Smooth muscle cell (in vitro differentiated cells): ENCODE measurements at regions not wholly inside any gene's neighbourhood (a gene's known extent, or its start where the extent isn't known, plus 50 kb on each side); places are given as distances from the start of the nearest gene placed in this dataset.

Source experiments
- DNase-seq: peaks from one replicate; lab custom pipeline; 2025; ENCODE audit not compliant: unreplicated experiment; lab: John Stamatoyannopoulos, UW
- H2AFZ ChIP-seq: fragments of 200-600 bp; sonication (generic); 2 replicates; pipeline ENCODE4 v1.6.0; 2016; ENCODE audit warnings: antibody characterized with exemption, low read depth, mild to moderate bottlenecking
- H3F3A ChIP-seq: fragments of 200-600 bp; sonication (generic); 2 replicates; pipeline ENCODE4 v1.6.0; 2017; ENCODE audit warnings: antibody characterized with exemption, low read depth
- H3K27ac ChIP-seq: fragments of 200-600 bp; sonication (generic); 2 replicates; pipeline ENCODE4 v1.5.1; 2016; ENCODE audit warnings: low read depth, mild to moderate bottlenecking
- H3K27me3 ChIP-seq: fragments of 200-600 bp; sonication (generic); 2 replicates; pipeline ENCODE4 v1.6.1; 2016; ENCODE audit warnings: low read depth, mild to moderate bottlenecking
- H3K36me3 ChIP-seq: fragments of 200-600 bp; sonication (generic); 2 replicates; pipeline ENCODE4 v1.5.1; 2016; ENCODE audit warnings: low read depth
- H3K4me1 ChIP-seq: fragments of 200-600 bp; sonication (generic); 2 replicates; pipeline ENCODE4 v1.5.1; 2016; ENCODE audit warnings: low read depth
- H3K4me2 ChIP-seq: fragments of 200-600 bp; sonication (generic); 2 replicates; pipeline ENCODE4 v1.6.0; 2016; ENCODE audit warnings: mild to moderate bottlenecking
- H3K4me3 ChIP-seq: fragments of 200-600 bp; sonication (generic); 2 replicates; pipeline ENCODE4 v1.5.1; 2016; ENCODE audit warnings: mild to moderate bottlenecking
- H3K79me2 ChIP-seq: fragments of 200-600 bp; sonication (generic); 2 replicates; pipeline ENCODE4 v1.6.0; 2016; ENCODE audit warnings: low read depth, mild to moderate bottlenecking
- H3K9ac ChIP-seq: fragments of 200-600 bp; sonication (generic); 2 replicates; pipeline ENCODE4 v1.6.0; 2016; ENCODE audit warnings: low read depth
- H3K9me3 ChIP-seq: fragments of 200-600 bp; sonication (generic); replicated peaks from 2 replicates; pipeline ENCODE4 v1.5.1; 2016; ENCODE audit warnings: low read depth
- H4K20me1 ChIP-seq: fragments of 200-600 bp; sonication (generic); 2 replicates; pipeline ENCODE4 v1.6.0; 2016; ENCODE audit warnings: low read depth
- WGBS: methylation state at CpG from one replicate; pipeline ENCODE4 v1.1.7; 2016; ENCODE audit warnings: low lambda C conversion rate; 5-methylcytosine and 5-hydroxymethylcytosine counted together
- TF ChIP-seq, protein P1 (sequence below): fragments of 200-600 bp; sonication (generic); IDR thresholded peaks from 2 replicates; pipeline ENCODE4 v1.5.1; 2017; ENCODE audit warnings: borderline replicate concordance, mild to moderate bottlenecking, antibody characterized with exemption; ENCODE audit not compliant: insufficient read depth, poor library complexity, severe bottlenecking

DNA sequence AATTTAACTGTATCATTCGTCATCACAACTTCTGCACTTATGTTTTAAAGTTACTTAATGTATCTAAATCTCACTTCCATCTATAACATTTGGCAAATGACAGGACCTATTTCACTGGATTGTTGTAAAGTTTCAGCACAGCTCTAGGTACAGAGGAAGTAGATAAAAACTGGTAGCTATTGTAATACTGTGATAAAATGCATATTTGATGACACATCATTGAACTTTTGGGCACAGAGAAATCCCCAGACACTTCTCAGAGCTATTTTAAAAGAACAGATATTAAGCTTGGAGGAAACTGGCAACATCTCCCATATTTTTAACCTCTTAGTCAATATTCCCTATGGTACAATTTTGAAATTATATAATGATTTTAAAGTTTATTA is 138.7 kb downstream of the RFPL4B start:
- Histone ChIP-seq H3K4me1 (no peaks in the 10 kb centered on the region), H3K4me3 (no peak overlapping the region), H3K9ac (no peak overlapping the region), H2AFZ (no peak overlapping the region), H3K9me3 (no peaks in the 10 kb centered on the region), H3K36me3 (no peaks in the 10 kb centered on the region), H3K27me3 (no peaks in the 10 kb centered on the region), H4K20me1 (no peaks in the 10 kb centered on the region), H3K79me2 (no peaks in the 10 kb centered on the region), H3K4me2 (no peak overlapping the region), H3F3A (no peaks in the 10 kb centered on the region), H3K27ac (no peak overlapping the region)
- TF ChIP-seq, protein P1, sequence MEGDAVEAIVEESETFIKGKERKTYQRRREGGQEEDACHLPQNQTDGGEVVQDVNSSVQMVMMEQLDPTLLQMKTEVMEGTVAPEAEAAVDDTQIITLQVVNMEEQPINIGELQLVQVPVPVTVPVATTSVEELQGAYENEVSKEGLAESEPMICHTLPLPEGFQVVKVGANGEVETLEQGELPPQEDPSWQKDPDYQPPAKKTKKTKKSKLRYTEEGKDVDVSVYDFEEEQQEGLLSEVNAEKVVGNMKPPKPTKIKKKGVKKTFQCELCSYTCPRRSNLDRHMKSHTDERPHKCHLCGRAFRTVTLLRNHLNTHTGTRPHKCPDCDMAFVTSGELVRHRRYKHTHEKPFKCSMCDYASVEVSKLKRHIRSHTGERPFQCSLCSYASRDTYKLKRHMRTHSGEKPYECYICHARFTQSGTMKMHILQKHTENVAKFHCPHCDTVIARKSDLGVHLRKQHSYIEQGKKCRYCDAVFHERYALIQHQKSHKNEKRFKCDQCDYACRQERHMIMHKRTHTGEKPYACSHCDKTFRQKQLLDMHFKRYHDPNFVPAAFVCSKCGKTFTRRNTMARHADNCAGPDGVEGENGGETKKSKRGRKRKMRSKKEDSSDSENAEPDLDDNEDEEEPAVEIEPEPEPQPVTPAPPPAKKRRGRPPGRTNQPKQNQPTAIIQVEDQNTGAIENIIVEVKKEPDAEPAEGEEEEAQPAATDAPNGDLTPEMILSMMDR = no peak
- 100% methylated on average over 1 of the region's 1 CpG for WGBS
- no peak for DNase-seq

DNA sequence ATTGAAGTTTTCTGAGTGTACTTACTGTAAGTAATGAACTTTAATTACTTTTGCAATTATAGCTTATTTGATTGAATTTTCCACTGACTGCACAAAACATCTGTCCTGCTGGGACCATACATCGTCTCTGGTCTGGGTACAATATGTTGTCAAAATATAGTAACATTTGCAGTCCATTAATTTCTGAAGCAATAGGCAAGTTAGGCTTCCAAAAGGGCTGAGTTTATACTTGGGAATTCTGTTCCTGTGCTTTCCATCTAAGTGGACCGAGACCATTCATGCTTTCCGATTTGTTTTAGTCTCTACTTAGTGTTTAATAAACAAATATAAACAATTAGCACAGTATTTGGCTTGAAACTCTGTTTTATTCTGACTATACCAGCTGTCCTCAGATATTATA is 139.3 kb downstream of the RFPL4B start:
- H3F3A ChIP-seq = no peaks in the 10 kb centered on the region
- no peaks in the 10 kb centered on the region for H4K20me1 ChIP-seq
- H3K27ac ChIP-seq = no peak overlapping the region
- no peak overlapping the region for H3K4me3 ChIP-seq
- H3K4me1 ChIP-seq = no peaks in the 10 kb centered on the region
- no peaks in the 10 kb centered on the region for H3K79me2 ChIP-seq
- H3K9ac ChIP-seq = no peak overlapping the region
- TF ChIP-seq, protein P1 = no peak
- no peak overlapping the region for H2AFZ ChIP-seq
- no peaks in the 10 kb centered on the region for H3K9me3 ChIP-seq
- WGBS = 96% methylated on average over 3 of the region's 3 CpGs
- no peak for DNase-seq
- no peaks in the 10 kb centered on the region for H3K27me3 ChIP-seq
- no peaks in the 10 kb centered on the region for H3K36me3 ChIP-seq
- H3K4me2 ChIP-seq = no peak overlapping the region

DNA sequence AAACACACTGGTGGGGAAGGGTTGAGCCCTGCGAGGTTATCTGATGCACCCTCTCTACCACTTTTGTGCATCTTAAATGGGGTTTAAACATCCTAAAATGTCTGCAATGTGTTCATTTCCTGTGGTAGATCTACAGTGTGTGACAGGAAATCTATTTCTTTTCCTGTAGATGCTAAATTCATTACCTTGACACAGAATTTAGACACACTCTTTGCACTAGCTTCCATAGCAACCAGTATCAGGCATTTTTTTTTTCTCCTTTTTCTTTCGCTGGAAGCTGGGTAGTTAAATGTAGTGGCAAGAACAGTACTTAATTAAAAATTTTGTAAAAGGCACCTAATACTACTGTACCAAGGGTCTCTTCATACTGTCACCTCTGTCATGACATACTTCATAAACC is 141.1 kb downstream of the RFPL4B start:
- H4K20me1 ChIP-seq = no peaks in the 10 kb centered on the region
- 90% methylated on average over 2 of the region's 2 CpGs for WGBS
- no peaks in the 10 kb centered on the region for H3K4me1 ChIP-seq
- TF ChIP-seq, protein P1 = no peak
- H3K27ac ChIP-seq = no peak overlapping the region
- DNase-seq = no peak
- H3K36me3 ChIP-seq = no peaks in the 10 kb centered on the region
- H3K27me3 ChIP-seq = no peaks in the 10 kb centered on the region
- H3K9me3 ChIP-seq = no peaks in the 10 kb centered on the region
- no peak overlapping the region for H2AFZ ChIP-seq
- H3K4me2 ChIP-seq = no peak overlapping the region
- H3K4me3 ChIP-seq = no peak overlapping the region
- no peaks in the 10 kb centered on the region for H3F3A ChIP-seq
- no peaks in the 10 kb centered on the region for H3K79me2 ChIP-seq
- no peak overlapping the region for H3K9ac ChIP-seq

DNA sequence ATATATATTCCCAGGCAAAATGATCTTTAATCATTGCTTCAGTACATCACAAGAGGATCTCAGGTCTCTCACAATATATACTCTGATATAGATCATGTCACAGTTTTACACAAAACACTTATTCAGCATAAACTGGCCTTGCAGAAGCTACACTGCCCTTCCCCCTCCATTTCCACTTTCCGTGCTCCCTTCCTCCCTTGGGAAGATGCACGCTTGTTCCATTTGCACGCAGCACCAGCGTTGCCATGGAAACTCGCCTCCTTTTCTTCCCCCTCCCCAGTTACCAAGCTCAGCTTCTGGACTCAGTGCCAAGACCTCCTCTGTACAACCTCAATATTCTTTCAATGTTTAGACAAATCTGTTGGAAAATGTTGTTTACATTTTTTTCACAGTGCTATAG is 154.6 kb downstream of the RFPL4B start:
- Histone ChIP-seq H3K9ac (no peak overlapping the region), H3K4me2 (no peak overlapping the region), H3K4me1 (peaks cover 49% of the 10 kb centered on the region), H2AFZ (peak overlapping the region; percentile 63), H3F3A (no peaks in the 10 kb centered on the region), H3K27me3 (no peaks in the 10 kb centered on the region), H4K20me1 (no peaks in the 10 kb centered on the region), H3K9me3 (no peaks in the 10 kb centered on the region), H3K79me2 (no peaks in the 10 kb centered on the region), H3K27ac (no peak overlapping the region), H3K4me3 (no peak overlapping the region), H3K36me3 (no peaks in the 10 kb centered on the region)
- TF ChIP-seq, protein P1 = no peak
- DNase-seq = no peak
- WGBS = 75% methylated on average over 5 of the region's 5 CpGs
